Left lobe of liver (tissue), 2 donors: ENCODE measurements at regions not wholly inside any gene's neighbourhood (a gene's known extent, or its start where the extent isn't known, plus 50 kb on each side); places are given as distances from the start of the nearest gene placed in this dataset.
A peak's percentile ranks its signal among the peaks of the same experiment; 100 is the strongest.

Experiments
- ATAC-seq: fragments of 200-7000 bp; cut with Tn5 transposase; one replicate; pipeline ENCODE4 v1.9.1; 2020; ENCODE audit warnings: mild to moderate bottlenecking, moderate library complexity
- DNase-seq: peaks from one replicate; pipeline ENCODE4 v3.0.0-alpha.2; 2020; ENCODE audit warnings: low spot score
- donor health status: DM: no; HTN: no; CAD: no; lungs with moderate emphysema.
- donor health status: DM: no; HTN: yes; CAD: no.

GRCh38 chr3:28645149-28645548 is 296.5 kb upstream of the AZI2 start:
- no peak for ATAC-seq
- DNase-seq = no peak

DNA sequence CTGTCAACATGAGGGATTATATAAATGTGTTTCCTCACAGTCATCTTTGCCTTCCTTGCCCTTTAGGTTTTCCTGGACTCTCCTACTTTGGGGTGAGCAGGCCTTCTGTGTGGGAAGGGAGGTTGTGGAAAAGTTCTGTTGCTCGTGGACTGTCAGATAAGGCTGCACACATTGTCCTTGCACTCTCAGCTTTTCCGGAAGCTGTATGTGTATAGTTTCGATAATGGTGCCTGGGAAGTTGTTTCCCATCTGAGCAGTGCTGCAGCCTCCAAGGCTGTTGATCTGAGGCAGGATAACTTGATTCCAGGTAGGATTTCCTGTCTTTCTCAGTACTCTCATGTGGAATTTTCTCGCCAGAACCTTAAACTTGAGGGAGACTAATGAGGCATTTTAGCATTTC is 297.8 kb upstream of the AZI2 start:
- ATAC-seq = no peak
- DNase-seq = no peak

GRCh38 chr3:28649266-28649665 is 300.6 kb upstream of the AZI2 start:
- ATAC-seq (no peak), DNase-seq (no peak)

DNA sequence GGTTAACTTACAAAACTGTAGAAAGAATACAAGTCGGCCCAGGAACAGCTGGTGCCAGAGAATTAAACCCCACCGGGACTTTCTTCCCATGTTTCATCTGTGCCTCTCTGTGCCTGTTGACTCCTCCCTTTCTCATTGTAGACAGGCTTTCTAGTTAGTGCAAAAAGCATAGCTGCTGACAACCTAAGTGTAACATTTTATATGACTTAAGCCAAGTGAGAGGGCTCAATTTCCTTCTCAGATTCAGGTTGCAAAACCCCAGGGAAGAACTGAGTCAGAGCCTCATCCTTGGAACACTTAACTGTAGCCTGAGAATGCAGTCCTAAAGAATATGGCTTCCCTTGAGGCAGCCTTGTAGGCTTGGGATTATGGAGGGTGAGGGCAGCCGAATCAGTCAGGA is 302.5 kb upstream of the AZI2 start:
- DNase-seq (no peak), ATAC-seq (no peak)

DNA sequence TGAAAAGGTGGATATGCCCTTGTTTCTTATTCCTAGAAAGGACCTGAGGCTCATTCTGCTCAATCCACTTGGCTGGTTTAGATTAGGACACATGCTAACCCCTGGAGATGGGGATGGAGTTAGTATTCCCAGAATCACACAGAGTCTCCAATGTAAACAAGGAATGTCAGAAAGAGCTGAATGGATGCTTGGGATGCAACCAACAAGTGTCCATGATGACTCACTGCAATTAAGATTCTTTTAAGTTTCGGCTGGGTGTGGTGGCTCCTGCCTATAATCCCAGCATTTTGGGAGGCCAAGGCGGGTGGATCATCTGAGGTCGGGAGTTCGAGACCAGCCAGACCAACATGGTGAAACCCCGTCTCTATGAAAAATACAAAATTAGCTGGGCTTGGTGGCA is 315.5 kb upstream of the AZI2 start:
- no peak for DNase-seq
- no peak for ATAC-seq

- ATAC-seq (peak; percentile 94), DNase-seq (peak; percentile 74)
These were observed 319.3 kb upstream of the AZI2 start for GRCh38 chr3:28667646-28668621.

- ATAC-seq (no peak), DNase-seq (no peak)
These were observed 321.2 kb upstream of the AZI2 start for GRCh38 chr3:28669870-28670269.

- DNase-seq = no peak
- ATAC-seq = no peak
These were observed 323.8 kb upstream of the AZI2 start for GRCh38 chr3:28672406-28672805.

GRCh38 chr3:28673446-28673845 is 324.8 kb upstream of the AZI2 start:
- no peak for ATAC-seq
- no peak for DNase-seq

GRCh38 chr3:28674212-28674611 is 325.6 kb upstream of the AZI2 start:
- DNase-seq (no peak), ATAC-seq (no peak)

DNA sequence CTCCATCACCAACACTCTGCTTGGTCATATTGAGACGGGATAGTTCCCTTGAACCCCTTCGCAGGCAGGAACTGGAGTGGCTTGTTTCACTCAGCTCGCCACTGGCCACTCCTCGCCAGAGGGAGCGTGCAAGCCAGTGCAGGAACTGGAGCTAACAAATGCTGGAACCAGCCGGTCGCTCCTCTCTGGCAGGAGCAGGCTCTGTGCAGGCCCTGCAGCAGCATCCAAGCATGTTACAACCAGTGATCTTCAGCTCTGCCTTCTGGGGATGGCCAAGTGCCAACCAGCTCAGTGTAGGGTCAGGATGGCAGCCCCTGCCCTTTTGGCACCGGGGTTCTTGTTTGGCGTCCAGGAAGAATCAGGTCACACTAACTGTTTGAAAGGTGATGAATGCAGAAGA is 329.0 kb upstream of the AZI2 start:
- DNase-seq = no peak
- ATAC-seq = no peak

DNA sequence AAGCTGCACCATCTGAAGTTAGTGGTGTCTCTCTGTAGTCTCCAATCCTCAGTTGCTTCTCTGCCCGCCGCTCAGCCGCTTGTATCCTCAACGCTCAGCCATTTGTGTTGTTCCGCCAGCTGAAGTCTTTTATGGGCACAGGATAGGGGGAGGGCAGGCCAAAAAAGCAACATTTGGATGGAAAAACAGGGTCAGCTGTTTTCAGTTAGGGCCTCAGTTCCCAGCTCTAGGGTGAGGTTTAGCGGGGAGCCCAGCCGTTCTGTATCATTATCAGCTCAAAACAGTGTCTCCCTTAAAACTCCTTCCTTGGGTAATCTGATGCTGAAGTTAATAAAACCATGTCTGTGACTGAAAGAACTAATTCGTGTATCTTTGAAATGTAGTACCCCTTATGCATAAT is 329.5 kb upstream of the AZI2 start:
- no peak for DNase-seq
- ATAC-seq = no peak

DNA sequence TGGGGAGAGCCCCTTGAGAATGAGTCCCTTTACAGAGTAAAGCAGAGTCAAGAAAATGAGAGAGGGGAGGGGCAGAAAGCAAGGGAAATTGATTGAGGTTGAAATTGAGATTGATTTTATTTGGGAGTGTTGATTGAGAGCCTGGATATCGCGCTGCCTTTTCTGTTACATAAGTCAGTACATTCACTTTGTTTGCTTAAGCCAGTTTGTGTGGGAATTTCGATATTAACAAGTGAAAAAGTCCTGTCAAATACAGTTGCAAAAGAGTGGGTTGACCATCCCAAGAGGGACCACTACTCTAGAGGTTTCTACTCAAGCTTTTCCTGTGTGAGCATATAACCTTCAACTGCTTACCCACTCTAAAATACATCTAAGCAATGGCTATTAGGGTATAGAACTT is 331.4 kb upstream of the AZI2 start:
- ATAC-seq (peak; percentile 72), DNase-seq (no peak)

DNA sequence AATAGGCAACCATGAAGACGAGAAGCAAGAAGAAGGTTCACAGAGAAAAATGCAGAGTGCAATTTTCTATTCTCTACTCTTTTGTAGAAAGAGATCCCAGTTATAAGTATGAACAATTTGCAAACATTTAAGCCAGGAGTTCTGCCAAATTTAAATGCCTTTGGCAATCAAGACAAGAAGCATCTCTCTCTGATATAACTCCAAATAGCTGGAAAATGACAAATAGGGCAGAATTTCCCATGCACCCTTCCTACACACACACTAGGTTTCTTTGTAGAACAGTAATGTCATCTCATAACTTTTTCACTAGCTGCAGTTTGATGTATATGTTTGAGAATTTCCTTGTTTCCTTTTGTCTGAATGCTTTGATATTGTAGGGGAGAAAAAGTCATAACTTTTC is 333.5 kb upstream of the AZI2 start:
- DNase-seq (no peak), ATAC-seq (no peak)

DNA sequence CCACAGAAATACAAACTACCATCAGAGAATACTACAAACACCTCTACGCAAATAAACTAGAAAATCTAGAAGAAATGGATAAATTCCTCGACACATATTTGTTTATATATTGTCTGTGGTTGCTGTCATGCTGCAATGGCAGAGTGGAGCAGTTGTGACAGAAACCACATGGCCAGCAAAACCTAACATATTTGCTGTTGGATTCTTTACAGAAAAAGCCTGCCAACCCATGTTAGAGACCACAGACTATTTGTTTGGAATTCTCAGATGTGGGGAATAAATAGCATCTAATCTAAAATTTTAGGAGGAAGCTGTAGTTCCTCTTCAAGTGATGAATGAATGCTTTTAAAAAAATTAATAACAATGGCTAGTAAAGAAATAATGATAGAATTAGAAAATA is 341.6 kb upstream of the AZI2 start:
- ATAC-seq (no peak), DNase-seq (no peak)

- no peak for DNase-seq
- ATAC-seq = no peak
These were observed 350.1 kb upstream of the AZI2 start for GRCh38 chr3:28698706-28699105.

DNA sequence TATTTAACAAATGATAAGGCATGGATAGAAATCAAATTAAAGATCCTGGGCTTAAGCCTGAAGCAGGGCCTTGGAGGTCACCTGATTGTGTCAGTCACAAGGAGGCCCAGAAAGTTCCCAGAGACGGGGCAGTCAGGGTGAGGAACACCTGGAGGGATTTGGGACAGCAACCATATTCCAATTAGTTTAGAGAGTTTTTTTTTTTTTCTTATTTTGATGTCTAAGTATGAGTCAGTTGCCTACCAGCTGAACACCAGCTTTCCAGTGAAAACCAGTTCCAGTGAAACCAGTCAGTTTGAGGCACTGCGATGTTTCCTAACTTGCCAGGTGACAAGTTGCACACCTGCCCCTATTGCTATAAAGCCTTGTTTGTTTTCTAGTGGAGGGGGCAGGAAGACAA is 350.7 kb upstream of the AZI2 start:
- DNase-seq (no peak), ATAC-seq (peak; percentile 52)

GRCh38 chr3:28700728-28701127 is 352.1 kb upstream of the AZI2 start:
- ATAC-seq (no peak), DNase-seq (no peak)

DNA sequence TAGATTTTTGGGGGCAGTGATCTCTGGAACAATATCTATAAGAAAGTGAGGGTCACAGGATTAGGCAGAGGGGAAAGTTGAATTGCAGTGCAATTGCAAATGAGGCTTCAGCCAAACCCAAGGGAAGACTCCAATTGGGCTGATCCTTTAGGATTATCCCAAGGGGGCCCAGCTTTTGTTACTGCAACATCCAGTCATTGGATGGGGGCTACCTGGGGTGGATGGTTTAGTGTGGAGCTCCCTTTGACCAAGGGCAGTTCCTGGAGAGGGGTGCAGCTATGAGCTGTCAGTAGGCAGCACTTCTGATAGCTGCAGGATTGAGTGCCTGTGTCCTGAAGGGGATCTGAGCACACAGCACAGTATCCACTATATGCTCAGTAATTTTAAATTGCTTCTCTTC is 355.2 kb upstream of the AZI2 start:
- DNase-seq (no peak), ATAC-seq (no peak)

DNA sequence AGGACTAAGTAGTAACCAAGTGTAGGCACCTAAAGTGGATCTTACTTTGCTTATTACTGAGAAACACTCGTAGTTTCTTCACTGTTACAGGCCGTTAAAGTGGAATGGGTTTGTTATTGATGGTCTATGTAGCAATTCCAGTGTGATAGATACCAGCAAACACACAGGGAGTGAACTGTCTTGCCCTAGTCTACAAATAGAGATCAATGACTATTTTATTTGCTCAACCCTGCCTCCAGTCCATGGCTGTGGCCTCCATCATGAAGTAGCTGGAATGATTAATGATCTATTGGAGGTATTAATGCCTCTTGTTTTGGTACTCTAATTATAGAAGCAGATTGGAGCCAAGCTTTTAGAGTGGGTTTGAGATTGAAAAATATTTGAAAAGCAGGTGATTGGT is 362.7 kb upstream of the AZI2 start:
- no peak for ATAC-seq
- DNase-seq = no peak

- DNase-seq (no peak), ATAC-seq (no peak)
These were observed 368.3 kb upstream of the AZI2 start for GRCh38 chr3:28716939-28717338.

- DNase-seq = no peak
- ATAC-seq = no peak
These were observed 369.6 kb upstream of the AZI2 start for GRCh38 chr3:28718074-28718849.
